Panc1 (cell line): ENCODE measurements at regions not wholly inside any gene's neighbourhood (a gene's known extent, or its start where the extent isn't known, plus 50 kb on each side); places are given as distances from the start of the nearest gene placed in this dataset.

ENCODE experiments used
- ATAC-seq: fragments of 200-7000 bp; cut with Tn5 transposase; 2 replicates; pipeline ENCODE4 v1.9.1; 2020; ENCODE audit warnings: mild to moderate bottlenecking, moderate library complexity
- BruUV-seq: library from RNA; stranded (reverse); fragments of 400-500 nt; replicated peaks from 2 replicates; lab custom pipeline; 2021; lab: Mats Ljungman, UMichigan
- CTCF ChIA-PET: fragments of 300-600 bp; sonication (Branson Sonifier 250); formaldehyde crosslinking; loops from one replicate; lab custom pipeline; 2022; ENCODE audit warnings: antibody characterized with exemption; lab: Charles Lee
- POLR2A ChIA-PET: fragments of 300-600 bp; sonication (Branson Sonifier 250); formaldehyde crosslinking; loops from one replicate; lab custom pipeline; 2022; ENCODE audit warnings: antibody characterized with exemption; lab: Charles Lee
- DNase-seq: peaks from one replicate; pipeline ENCODE4 v3.0.0-alpha.2; 2010; ENCODE audit warnings: low read depth, low spot score
- H3K27ac ChIP-seq: 2 replicates; pipeline ENCODE4 v1.5.1; 2011; ENCODE audit warnings: mild to moderate bottlenecking, low read length, inconsistent platforms
- H3K27me3 ChIP-seq: fragments of 200-500 bp; sonication (Bioruptor generic); 2 replicates; pipeline ENCODE4 v1.6.0; 2014; ENCODE audit warnings: low read length, inconsistent platforms; ENCODE audit not compliant: control insufficient read depth, insufficient read depth
- H3K36me3 ChIP-seq: fragments of 200-500 bp; sonication (Bioruptor generic); 2 replicates; pipeline ENCODE4 v1.5.1; 2014; ENCODE audit warnings: inconsistent platforms, mild to moderate bottlenecking, low read length, moderate library complexity; ENCODE audit not compliant: control insufficient read depth, insufficient read depth
- H3K4me1 ChIP-seq: 2 replicates; pipeline ENCODE4 v1.5.1; 2011; ENCODE audit warnings: inconsistent platforms, mild to moderate bottlenecking, low read length, moderate library complexity; ENCODE audit not compliant: control insufficient read depth, insufficient read depth
- H3K4me3 ChIP-seq, 2 experiments: 2 replicates each; pipeline ENCODE4 v1.5.1; 2011 to 2012; ENCODE audit warnings: low read depth in 2 of 2, low read length in 2 of 2, mild to moderate bottlenecking in 2 of 2, inconsistent platforms in 1 of 2, moderate library complexity in 1 of 2
- H3K9me3 ChIP-seq: fragments of 200-500 bp; sonication (Bioruptor generic); 2 replicates; pipeline ENCODE4 v1.5.1; 2014; ENCODE audit warnings: low read depth, mild to moderate bottlenecking, inconsistent platforms, low read length, moderate library complexity; ENCODE audit not compliant: control insufficient read depth, insufficient read depth
- CTCF ChIP-seq: fragments of 450-650 bp; IDR thresholded peaks from 2 replicates; pipeline ENCODE4 v1.5.1; 2017; ENCODE audit warnings: mild to moderate bottlenecking
- POLR2AphosphoS5 ChIP-seq: IDR thresholded peaks from 2 replicates; pipeline ENCODE4 v1.6.1; 2012; ENCODE audit warnings: mild to moderate bottlenecking, low read depth, low read length, moderate library complexity
- REST ChIP-seq, 2 experiments: IDR thresholded peaks; 2 replicates each; pipeline ENCODE4 v1.6.1; 2011 to 2012; ENCODE audit warnings: low read depth in 2 of 2, control low read depth in 1 of 2, low read length in 1 of 2, mild to moderate bottlenecking in 1 of 2, moderate library complexity in 1 of 2; ENCODE audit not compliant: insufficient read depth in 1 of 2
- SIN3A ChIP-seq: IDR thresholded peaks from 2 replicates; pipeline ENCODE4 v1.6.1; 2012; ENCODE audit warnings: low read depth, mild to moderate bottlenecking, low read length, moderate library complexity, borderline replicate concordance; ENCODE audit not compliant: insufficient read depth
- TCF7L2 ChIP-seq: IDR thresholded peaks from 2 replicates; pipeline ENCODE4 v1.6.1; 2011; ENCODE audit warnings: mild to moderate bottlenecking, low read depth, low read length, inconsistent platforms
- in situ Hi-C: cut with HindIII; loops from 2 replicates; pipeline ENCODE4 v1.10.0; 2016; ENCODE audit warnings: low sequenced_read_pairs, low pct_unique_long_range_greater_than_20kb
- intact Hi-C: fragments of 100-400 bp; cut with micrococcal nuclease; formaldehyde crosslinking; loops from one replicate; pipeline ENCODE4 v1.10.0; 2022; ENCODE audit not compliant: unreplicated experiment

GRCh38 chr7:13359656-13360055, 629.8 kb downstream of the ETV1 start:
- intact Hi-C loops, result no loop called here
- Histone ChIP-seq H3K27me3 (no peaks in the 10 kb centered on the region), H3K36me3 (no peaks in the 10 kb centered on the region), H3K4me1 (no peaks in the 10 kb centered on the region), H3K27ac (no peak overlapping the region), H3K4me3 (no peak overlapping the region), H3K9me3 (no peaks in the 10 kb centered on the region)
- BruUV-seq, result no TSS peak
- in situ Hi-C loops, result no loop called here
- TF ChIP-seq TCF7L2 (no peak), SIN3A (no peak), CTCF (peak; percentile 17; the same call in 1 of the 2 replicates)
- no peak for ATAC-seq
- no peak for DNase-seq
- POLR2A ChIA-PET, result no interaction called here
- CTCF ChIA-PET, result no interaction called here

- Histone ChIP-seq H3K36me3 (no peaks in the 10 kb centered on the region), H3K27me3 (no peaks in the 10 kb centered on the region), H3K4me3 (no peak overlapping the region), H3K4me1 (no peaks in the 10 kb centered on the region), H3K27ac (no peak overlapping the region), H3K9me3 (no peaks in the 10 kb centered on the region)
- in situ Hi-C loops (no loop called here), intact Hi-C loops (no loop called here)
- DNase-seq (no peak), ATAC-seq (no peak)
- TF ChIP-seq SIN3A, result no peak
- no peak for TF ChIP-seq REST (IDR thresholded peaks at IDR 0.05; ENCODE audit: insufficient read depth in 1 of 2, low read depth in 2 of 2, low read length in 1 of 2)
- no peak for TF ChIP-seq TCF7L2
- no peak for TF ChIP-seq CTCF
- no peak for TF ChIP-seq POLR2AphosphoS5
- POLR2A ChIA-PET, result no interaction called here
- BruUV-seq, result no TSS peak
- CTCF ChIA-PET, result no interaction called here
Observed at GRCh38 chr7:13386741-13387140, 602.7 kb downstream of the ETV1 start.
